ENCODE measurements at regions not wholly inside any gene's neighbourhood (a gene's known extent, or its start where the extent isn't known, plus 50 kb on each side); places are given as distances from the start of the nearest gene placed in this dataset.

DNA sequence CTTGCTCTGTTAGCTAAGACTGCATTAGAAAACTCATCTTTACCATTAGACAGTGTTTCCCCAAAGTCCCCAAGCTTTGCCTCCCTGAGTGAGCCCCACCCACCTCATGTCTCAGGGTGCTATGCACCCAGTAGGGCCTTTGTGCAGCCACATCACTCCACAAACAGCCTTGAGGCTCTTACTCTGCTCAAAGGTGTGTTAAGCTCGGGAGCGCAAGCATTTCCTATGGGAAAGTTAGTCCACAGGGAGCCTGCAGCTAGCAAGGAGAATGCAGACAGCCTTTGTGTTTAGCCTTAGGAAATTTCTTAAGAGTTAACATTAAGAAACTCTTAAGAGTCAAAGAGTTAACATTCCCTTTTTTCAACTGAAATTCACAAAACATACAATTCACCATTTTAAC is 278.8 kb downstream of the AJAP1 start:
- no peak for DNase-seq
- ATAC-seq (ENCODE audit: insufficient read depth, low read depth), result no peak
- Histone ChIP-seq H3K4me3 (ENCODE audit: low read depth in 1 of 2, low read length in 2 of 2) (no peak overlapping the region), H3K4me2 (ENCODE audit: insufficient read depth, low read length) (no peak overlapping the region), H3K27ac (ENCODE audit: low read length) (no peak overlapping the region), H3K36me3 (ENCODE audit: insufficient read depth, low read length) (no peaks in the 10 kb centered on the region), H3K4me1 (ENCODE audit: insufficient read depth, low read length) (no peaks in the 10 kb centered on the region), H2AFZ (ENCODE audit: low read depth, low read length) (no peak overlapping the region), H3K9ac (ENCODE audit: low read depth, low read length) (no peak overlapping the region), H3K9me3 (ENCODE audit: insufficient read depth, low read length, severe bottlenecking) (no peaks in the 10 kb centered on the region), H3K79me2 (ENCODE audit: insufficient read depth, low read length) (no peaks in the 10 kb centered on the region), H4K20me1 (ENCODE audit: insufficient read depth, low read length) (no peaks in the 10 kb centered on the region), H3K27me3 (ENCODE audit: insufficient read depth, low read length, poor library complexity) (no peaks in the 10 kb centered on the region)
- TF ChIP-seq, protein P1, sequence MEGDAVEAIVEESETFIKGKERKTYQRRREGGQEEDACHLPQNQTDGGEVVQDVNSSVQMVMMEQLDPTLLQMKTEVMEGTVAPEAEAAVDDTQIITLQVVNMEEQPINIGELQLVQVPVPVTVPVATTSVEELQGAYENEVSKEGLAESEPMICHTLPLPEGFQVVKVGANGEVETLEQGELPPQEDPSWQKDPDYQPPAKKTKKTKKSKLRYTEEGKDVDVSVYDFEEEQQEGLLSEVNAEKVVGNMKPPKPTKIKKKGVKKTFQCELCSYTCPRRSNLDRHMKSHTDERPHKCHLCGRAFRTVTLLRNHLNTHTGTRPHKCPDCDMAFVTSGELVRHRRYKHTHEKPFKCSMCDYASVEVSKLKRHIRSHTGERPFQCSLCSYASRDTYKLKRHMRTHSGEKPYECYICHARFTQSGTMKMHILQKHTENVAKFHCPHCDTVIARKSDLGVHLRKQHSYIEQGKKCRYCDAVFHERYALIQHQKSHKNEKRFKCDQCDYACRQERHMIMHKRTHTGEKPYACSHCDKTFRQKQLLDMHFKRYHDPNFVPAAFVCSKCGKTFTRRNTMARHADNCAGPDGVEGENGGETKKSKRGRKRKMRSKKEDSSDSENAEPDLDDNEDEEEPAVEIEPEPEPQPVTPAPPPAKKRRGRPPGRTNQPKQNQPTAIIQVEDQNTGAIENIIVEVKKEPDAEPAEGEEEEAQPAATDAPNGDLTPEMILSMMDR (IDR thresholded peaks at IDR 0.05; ENCODE audit: borderline replicate concordance, extremely low read depth, low read length, poor library complexity, severe bottlenecking), result no peak
- TF ChIP-seq EZH2 (IDR thresholded peaks at IDR 0.05; ENCODE audit: borderline replicate concordance, low read depth, low read length, severe bottlenecking), result no peak

DNA sequence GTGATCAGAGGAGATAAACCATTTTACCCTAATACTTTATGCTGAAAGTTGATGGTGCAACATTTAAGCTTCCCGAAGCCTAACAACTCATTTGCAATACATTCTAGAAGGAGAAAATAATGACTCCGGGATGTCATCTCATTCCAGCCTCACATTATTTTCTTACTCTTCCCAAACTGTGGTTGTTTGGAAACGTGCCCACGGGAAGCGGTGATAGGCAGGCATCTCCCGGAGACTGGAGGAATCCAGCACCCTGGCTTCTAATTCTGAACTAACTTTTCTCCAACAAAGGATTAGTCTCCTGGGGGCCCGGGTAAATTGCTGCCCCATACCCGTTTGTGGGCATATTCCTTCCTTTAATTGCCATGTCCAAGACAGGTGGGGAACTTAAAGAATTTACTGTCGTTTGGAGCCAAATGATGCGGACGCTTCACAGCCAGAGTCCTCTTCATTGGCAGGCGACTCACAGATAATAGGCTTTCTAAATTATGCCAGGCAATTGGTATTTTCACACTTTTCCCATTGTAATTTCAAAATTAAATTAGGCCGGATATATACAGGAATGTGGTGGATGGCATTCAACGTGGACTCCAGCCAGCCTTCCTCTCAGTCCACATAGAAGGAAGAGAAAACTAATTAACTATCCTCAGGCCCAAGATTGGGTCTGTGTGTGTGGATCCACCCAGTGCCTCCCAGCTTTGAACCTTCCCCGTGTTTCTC is 278.1 kb downstream of the AJAP1 start:
- Histone ChIP-seq H3K4me2 (ENCODE audit: insufficient read depth, low read length) (no peak overlapping the region), H3K27ac (ENCODE audit: low read length) (no peak overlapping the region), H3K4me1 (ENCODE audit: insufficient read depth, low read length) (no peaks in the 10 kb centered on the region), H4K20me1 (ENCODE audit: insufficient read depth, low read length) (no peaks in the 10 kb centered on the region), H3K79me2 (ENCODE audit: insufficient read depth, low read length) (no peaks in the 10 kb centered on the region), H3K36me3 (ENCODE audit: insufficient read depth, low read length) (no peaks in the 10 kb centered on the region), H3K9ac (ENCODE audit: low read depth, low read length) (no peak overlapping the region), H3K27me3 (ENCODE audit: insufficient read depth, low read length, poor library complexity) (no peaks in the 10 kb centered on the region), H2AFZ (ENCODE audit: low read depth, low read length) (no peak overlapping the region), H3K9me3 (ENCODE audit: insufficient read depth, low read length, severe bottlenecking) (no peaks in the 10 kb centered on the region), H3K4me3 (ENCODE audit: low read depth in 1 of 2, low read length in 2 of 2) (no peak overlapping the region)
- no peak for TF ChIP-seq EZH2 (IDR thresholded peaks at IDR 0.05; ENCODE audit: borderline replicate concordance, low read depth, low read length, severe bottlenecking)
- TF ChIP-seq, protein P1 (IDR thresholded peaks at IDR 0.05; ENCODE audit: borderline replicate concordance, extremely low read depth, low read length, poor library complexity, severe bottlenecking), result no peak
- DNase-seq (no peak), ATAC-seq (ENCODE audit: insufficient read depth, low read depth) (no peak)

DNA sequence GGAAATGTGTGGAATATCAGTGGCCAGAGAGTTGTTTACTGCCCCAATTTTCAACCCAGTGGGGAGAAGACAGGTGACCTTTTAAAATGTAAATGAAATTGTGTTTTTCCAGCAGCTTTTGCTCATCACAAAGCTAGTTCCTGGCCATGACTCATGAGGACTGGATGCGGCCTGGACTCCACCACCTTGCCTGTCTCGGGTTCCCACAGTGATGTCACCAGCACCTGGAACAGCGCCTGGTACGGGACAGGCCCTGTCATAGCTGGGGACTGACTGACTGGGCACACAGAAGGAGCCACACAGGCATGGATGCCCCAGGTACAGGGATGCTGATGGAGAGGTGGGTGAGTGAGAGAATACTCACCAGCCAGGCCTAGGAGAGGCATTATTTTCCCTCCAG is 277.1 kb downstream of the AJAP1 start:
- H3K4me1 ChIP-seq (ENCODE audit: insufficient read depth, low read length), result no peaks in the 10 kb centered on the region
- no peak for TF ChIP-seq EZH2 (IDR thresholded peaks at IDR 0.05; ENCODE audit: borderline replicate concordance, low read depth, low read length, severe bottlenecking)
- TF ChIP-seq, protein P1 (IDR thresholded peaks at IDR 0.05; ENCODE audit: borderline replicate concordance, extremely low read depth, low read length, poor library complexity, severe bottlenecking), result no peak
- no peaks in the 10 kb centered on the region for H3K79me2 ChIP-seq (ENCODE audit: insufficient read depth, low read length)
- no peak overlapping the region for H3K4me3 ChIP-seq (ENCODE audit: low read depth in 1 of 2, low read length in 2 of 2)
- H3K27ac ChIP-seq (ENCODE audit: low read length), result no peak overlapping the region
- H3K4me2 ChIP-seq (ENCODE audit: insufficient read depth, low read length), result no peak overlapping the region
- no peak for ATAC-seq (ENCODE audit: insufficient read depth, low read depth)
- no peaks in the 10 kb centered on the region for H3K9me3 ChIP-seq (ENCODE audit: insufficient read depth, low read length, severe bottlenecking)
- DNase-seq, result no peak
- no peaks in the 10 kb centered on the region for H3K27me3 ChIP-seq (ENCODE audit: insufficient read depth, low read length, poor library complexity)
- no peak overlapping the region for H3K9ac ChIP-seq (ENCODE audit: low read depth, low read length)
- H2AFZ ChIP-seq (ENCODE audit: low read depth, low read length), result no peak overlapping the region
- no peaks in the 10 kb centered on the region for H4K20me1 ChIP-seq (ENCODE audit: insufficient read depth, low read length)
- H3K36me3 ChIP-seq (ENCODE audit: insufficient read depth, low read length), result no peaks in the 10 kb centered on the region
